ENCODE measurements at regions not wholly inside any gene's neighbourhood (a gene's known extent, or its start where the extent isn't known, plus 50 kb on each side); places are given as distances from the start of the nearest gene placed in this dataset.
"Not testable (repeated sequence)": the region's sequence is repeated elsewhere in the genome, so short reads cannot be mapped to it uniquely, and the experiment has no call there.

DNA sequence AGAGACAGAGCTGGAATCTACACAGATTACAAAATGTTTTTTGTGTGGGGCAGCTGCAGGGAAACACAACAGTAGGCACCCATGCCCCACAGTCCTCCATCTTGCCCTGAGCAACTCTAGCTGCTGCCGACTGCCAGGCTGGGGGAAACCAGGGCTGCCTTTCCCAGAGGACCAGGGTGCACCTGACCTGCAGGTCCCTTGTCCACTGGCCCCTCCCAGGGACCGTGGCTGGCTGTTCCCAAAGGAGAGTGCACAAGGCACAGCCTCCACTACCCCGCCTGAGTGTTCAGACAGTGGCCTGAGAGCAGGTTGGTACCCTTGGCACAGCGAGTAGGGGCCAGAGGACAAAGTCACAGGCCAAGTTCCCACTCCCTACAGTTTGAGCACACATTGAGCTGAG is 181.8 kb downstream of the BARX2 start:
- no peaks in the 10 kb centered on the region for H3K4me1 ChIP-seq (ENCODE audit: control insufficient read depth, insufficient read depth, low read length)
- H3K9me3 ChIP-seq (ENCODE audit: control insufficient read depth, insufficient read depth, low read length): no peaks in the 10 kb centered on the region
- no peaks in the 10 kb centered on the region for H3K36me3 ChIP-seq (ENCODE audit: control insufficient read depth, insufficient read depth, low read length)
- no peak overlapping the region for H3K4me3 ChIP-seq (ENCODE audit: low read depth, low read length)
- H3K9ac ChIP-seq (ENCODE audit: low read depth, low read length): no peak overlapping the region
- no peak overlapping the region for H3K27ac ChIP-seq (ENCODE audit: low read depth, low read length)
- H3K27me3 ChIP-seq (ENCODE audit: control insufficient read depth, insufficient read depth, low read length): no peaks in the 10 kb centered on the region

DNA sequence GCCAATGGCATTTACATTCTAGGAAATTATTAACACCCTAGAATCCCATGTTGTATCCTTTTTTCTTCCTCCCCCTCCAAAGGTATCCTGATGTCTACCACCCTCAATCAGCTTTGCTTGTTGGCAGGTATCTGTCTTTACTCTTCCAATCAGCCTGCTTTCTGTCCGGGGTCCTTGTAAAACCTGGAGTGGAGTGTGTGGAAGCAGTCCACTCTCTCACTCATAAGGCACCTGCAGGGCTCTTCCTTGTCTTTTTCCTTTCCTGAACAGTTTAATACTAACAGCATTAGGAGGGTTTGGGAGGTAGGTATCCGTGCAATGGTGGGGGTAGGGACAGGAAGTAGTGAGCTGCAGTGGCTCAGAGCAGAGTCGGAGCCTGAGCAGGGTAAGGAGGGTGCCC is 193.4 kb downstream of the BARX2 start:
- H3K27me3 ChIP-seq (ENCODE audit: control insufficient read depth, insufficient read depth, low read length): no peaks in the 10 kb centered on the region
- H3K9me3 ChIP-seq (ENCODE audit: control insufficient read depth, insufficient read depth, low read length): peaks cover 7% of the 10 kb centered on the region; the same call in 1 of the 2 replicates
- no peaks in the 10 kb centered on the region for H3K4me1 ChIP-seq (ENCODE audit: control insufficient read depth, insufficient read depth, low read length)
- H3K27ac ChIP-seq (ENCODE audit: low read depth, low read length): no peak overlapping the region
- H3K4me3 ChIP-seq (ENCODE audit: low read depth, low read length): no peak overlapping the region
- H3K9ac ChIP-seq (ENCODE audit: low read depth, low read length): no peak overlapping the region
- no peaks in the 10 kb centered on the region for H3K36me3 ChIP-seq (ENCODE audit: control insufficient read depth, insufficient read depth, low read length)

DNA sequence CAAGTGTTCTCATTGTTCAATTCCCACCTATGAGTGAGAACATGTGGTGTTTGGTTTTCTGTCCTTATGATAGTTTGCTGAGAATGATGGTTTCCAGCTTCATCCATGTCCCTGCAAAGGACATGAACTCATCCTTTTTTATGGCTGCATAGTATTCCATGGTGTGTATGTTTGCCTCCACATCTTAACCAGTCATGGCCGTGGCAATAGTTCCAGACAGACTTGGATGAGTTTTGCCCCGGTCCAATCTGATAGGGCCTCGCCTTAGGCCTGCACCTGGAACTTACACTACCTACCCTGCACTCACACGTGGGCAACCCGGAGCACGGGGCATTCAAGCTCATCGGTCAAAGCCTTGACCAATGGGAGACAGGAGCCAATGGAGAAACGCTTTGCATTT is 197.0 kb downstream of the BARX2 start:
- not testable (repeated sequence) for H3K27me3 ChIP-seq (ENCODE audit: control insufficient read depth, insufficient read depth, low read length); H3K4me3 ChIP-seq (ENCODE audit: low read depth, low read length); H3K4me1 ChIP-seq (ENCODE audit: control insufficient read depth, insufficient read depth, low read length); H3K9me3 ChIP-seq (ENCODE audit: control insufficient read depth, insufficient read depth, low read length); H3K36me3 ChIP-seq (ENCODE audit: control insufficient read depth, insufficient read depth, low read length); H3K27ac ChIP-seq (ENCODE audit: low read depth, low read length); H3K9ac ChIP-seq (ENCODE audit: low read depth, low read length)

DNA sequence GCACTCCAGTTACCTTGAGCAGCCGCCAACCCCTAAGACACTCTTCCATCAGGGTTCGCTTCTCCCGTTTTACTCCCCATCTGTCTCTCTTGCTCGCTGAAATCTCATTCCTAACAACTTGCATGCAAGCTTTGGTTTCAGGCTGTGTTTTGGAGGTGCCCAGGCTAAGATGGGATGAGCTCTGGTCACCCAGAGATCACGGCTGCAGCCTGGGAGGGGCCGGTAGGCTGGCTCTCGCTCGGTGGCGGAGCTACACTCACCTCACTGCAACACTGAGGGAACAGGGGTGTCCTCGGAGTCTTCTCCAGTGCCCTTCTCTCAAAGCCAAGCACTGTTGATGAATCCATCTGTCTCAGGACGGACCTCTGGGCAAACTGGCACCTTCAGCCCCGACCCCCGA is 197.5 kb downstream of the BARX2 start:
- H3K4me3 ChIP-seq (ENCODE audit: low read depth, low read length): no peak overlapping the region
- no peaks in the 10 kb centered on the region for H3K4me1 ChIP-seq (ENCODE audit: control insufficient read depth, insufficient read depth, low read length)
- H3K27ac ChIP-seq (ENCODE audit: low read depth, low read length): no peak overlapping the region
- H3K9ac ChIP-seq (ENCODE audit: low read depth, low read length): no peak overlapping the region
- H3K36me3 ChIP-seq (ENCODE audit: control insufficient read depth, insufficient read depth, low read length): no peaks in the 10 kb centered on the region
- no peaks in the 10 kb centered on the region for H3K27me3 ChIP-seq (ENCODE audit: control insufficient read depth, insufficient read depth, low read length)
- H3K9me3 ChIP-seq (ENCODE audit: control insufficient read depth, insufficient read depth, low read length): peaks cover 7% of the 10 kb centered on the region; the same call in 1 of the 2 replicates

DNA sequence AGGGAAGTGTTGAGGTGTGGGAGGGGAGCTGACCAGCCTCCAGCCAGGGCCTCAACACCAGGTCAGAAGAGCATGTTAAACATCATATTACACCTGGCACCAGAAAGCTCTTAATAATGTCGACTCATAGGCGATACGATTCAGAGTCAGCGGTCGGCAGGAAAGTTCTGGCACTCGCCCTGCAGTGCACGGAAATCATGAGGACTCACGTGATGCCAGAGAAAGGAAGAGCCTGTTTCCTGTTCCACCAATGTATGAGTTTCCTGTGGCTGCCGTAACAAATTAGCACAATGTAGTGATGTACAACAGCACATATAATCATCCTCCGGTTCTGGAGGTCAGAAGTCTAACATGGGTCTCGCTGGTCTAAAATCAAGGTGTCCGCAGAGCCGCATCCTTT is 198.8 kb downstream of the BARX2 start:
- no peak overlapping the region for H3K27ac ChIP-seq (ENCODE audit: low read depth, low read length)

DNA sequence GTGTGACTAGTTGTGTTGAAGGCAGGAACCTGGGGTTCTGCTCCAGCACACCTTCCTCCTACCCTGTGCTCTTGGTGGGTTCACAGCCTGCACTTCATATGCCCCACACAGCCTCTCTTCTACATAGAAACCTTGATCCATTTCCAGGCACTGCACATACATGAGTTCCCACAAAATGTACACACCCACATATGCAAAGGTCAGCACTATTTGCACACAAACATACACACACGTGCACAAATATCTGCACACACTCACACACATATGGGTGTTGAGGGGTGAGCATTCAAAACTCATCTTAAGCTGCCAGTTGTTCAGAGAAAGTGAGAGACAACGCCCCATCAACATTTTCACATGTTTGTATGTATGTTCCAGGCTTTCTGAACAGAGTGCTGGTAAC is 201.0 kb downstream of the BARX2 start:
- no peaks in the 10 kb centered on the region for H3K4me1 ChIP-seq (ENCODE audit: control insufficient read depth, insufficient read depth, low read length)
- H3K27ac ChIP-seq (ENCODE audit: low read depth, low read length): no peak overlapping the region
- H3K9ac ChIP-seq (ENCODE audit: low read depth, low read length): no peak overlapping the region
- H3K27me3 ChIP-seq (ENCODE audit: control insufficient read depth, insufficient read depth, low read length): no peaks in the 10 kb centered on the region
- no peak overlapping the region for H3K4me3 ChIP-seq (ENCODE audit: low read depth, low read length)
- no peaks in the 10 kb centered on the region for H3K9me3 ChIP-seq (ENCODE audit: control insufficient read depth, insufficient read depth, low read length)
- no peaks in the 10 kb centered on the region for H3K36me3 ChIP-seq (ENCODE audit: control insufficient read depth, insufficient read depth, low read length)

More for the DNA sequence above, 198.8 kb downstream of the BARX2 start:
- H3K4me1 ChIP-seq (ENCODE audit: control insufficient read depth, insufficient read depth, low read length): no peaks in the 10 kb centered on the region
- peaks cover 2% of the 10 kb centered on the region; the same call in 1 of the 2 replicates for H3K9me3 ChIP-seq (ENCODE audit: control insufficient read depth, insufficient read depth, low read length)
- no peak overlapping the region for H3K9ac ChIP-seq (ENCODE audit: low read depth, low read length)
- no peaks in the 10 kb centered on the region for H3K27me3 ChIP-seq (ENCODE audit: control insufficient read depth, insufficient read depth, low read length)
- H3K36me3 ChIP-seq (ENCODE audit: control insufficient read depth, insufficient read depth, low read length): no peaks in the 10 kb centered on the region
- no peak overlapping the region for H3K4me3 ChIP-seq (ENCODE audit: low read depth, low read length)

- no peaks in the 10 kb centered on the region for H3K27me3 ChIP-seq (ENCODE audit: control insufficient read depth, insufficient read depth, low read length)
- no peaks in the 10 kb centered on the region for H3K9me3 ChIP-seq (ENCODE audit: control insufficient read depth, insufficient read depth, low read length)
- no peaks in the 10 kb centered on the region for H3K4me1 ChIP-seq (ENCODE audit: control insufficient read depth, insufficient read depth, low read length)
- H3K27ac ChIP-seq (ENCODE audit: low read depth, low read length): no peak overlapping the region
- H3K4me3 ChIP-seq (ENCODE audit: low read depth, low read length): no peak overlapping the region
- H3K9ac ChIP-seq (ENCODE audit: low read depth, low read length): no peak overlapping the region
- H3K36me3 ChIP-seq (ENCODE audit: control insufficient read depth, insufficient read depth, low read length): no peaks in the 10 kb centered on the region
Measured at GRCh38 chr11:129578006-129578405, 202.4 kb downstream of the BARX2 start.

DNA sequence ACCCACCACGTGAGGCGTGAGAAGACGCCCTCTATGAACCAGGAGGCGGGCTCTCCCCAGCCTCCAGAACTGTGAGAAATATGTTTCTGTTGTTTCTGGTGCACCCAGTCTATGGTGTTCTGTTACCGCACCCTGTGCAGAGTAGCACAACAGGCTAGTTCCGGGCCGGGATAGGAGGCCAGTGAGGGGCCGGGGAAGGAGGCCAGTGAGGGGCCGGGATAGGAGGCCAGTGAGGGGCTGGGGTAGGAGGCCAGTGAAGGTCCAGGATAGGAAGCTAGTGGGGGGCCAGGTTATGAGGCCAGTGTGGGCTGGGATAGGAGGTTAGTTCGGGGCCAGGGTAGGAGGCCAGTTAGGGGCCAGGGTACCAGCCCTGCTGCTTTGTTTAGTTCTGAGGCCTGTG is 204.6 kb downstream of the BARX2 start:
- no peaks in the 10 kb centered on the region for H3K36me3 ChIP-seq (ENCODE audit: control insufficient read depth, insufficient read depth, low read length)
- no peaks in the 10 kb centered on the region for H3K9me3 ChIP-seq (ENCODE audit: control insufficient read depth, insufficient read depth, low read length)
- no peak overlapping the region for H3K4me3 ChIP-seq (ENCODE audit: low read depth, low read length)
- H3K4me1 ChIP-seq (ENCODE audit: control insufficient read depth, insufficient read depth, low read length): no peaks in the 10 kb centered on the region
- H3K27ac ChIP-seq (ENCODE audit: low read depth, low read length): no peak overlapping the region
- no peaks in the 10 kb centered on the region for H3K27me3 ChIP-seq (ENCODE audit: control insufficient read depth, insufficient read depth, low read length)
- H3K9ac ChIP-seq (ENCODE audit: low read depth, low read length): no peak overlapping the region

- Histone ChIP-seq H3K4me1 (ENCODE audit: control insufficient read depth, insufficient read depth, low read length) (peaks cover 7% of the 10 kb centered on the region; the same call in 1 of the 2 replicates), H3K9ac (ENCODE audit: low read depth, low read length) (no peak overlapping the region), H3K27ac (ENCODE audit: low read depth, low read length) (no peak overlapping the region), H3K36me3 (ENCODE audit: control insufficient read depth, insufficient read depth, low read length) (no peaks in the 10 kb centered on the region), H3K4me3 (ENCODE audit: low read depth, low read length) (no peak overlapping the region), H3K9me3 (ENCODE audit: control insufficient read depth, insufficient read depth, low read length) (no peaks in the 10 kb centered on the region), H3K27me3 (ENCODE audit: control insufficient read depth, insufficient read depth, low read length) (no peaks in the 10 kb centered on the region)
Measured at GRCh38 chr11:129584316-129584715, 208.7 kb downstream of the BARX2 start.

- Histone ChIP-seq H3K4me3 (ENCODE audit: low read depth, low read length) (no peak overlapping the region), H3K27me3 (ENCODE audit: control insufficient read depth, insufficient read depth, low read length) (no peaks in the 10 kb centered on the region), H3K4me1 (ENCODE audit: control insufficient read depth, insufficient read depth, low read length) (peaks cover 22% of the 10 kb centered on the region), H3K27ac (ENCODE audit: low read depth, low read length) (no peak overlapping the region), H3K9me3 (ENCODE audit: control insufficient read depth, insufficient read depth, low read length) (no peaks in the 10 kb centered on the region), H3K36me3 (ENCODE audit: control insufficient read depth, insufficient read depth, low read length) (no peaks in the 10 kb centered on the region), H3K9ac (ENCODE audit: low read depth, low read length) (no peak overlapping the region)
Measured at GRCh38 chr11:129589190-129589860, 213.7 kb downstream of the BARX2 start.

DNA sequence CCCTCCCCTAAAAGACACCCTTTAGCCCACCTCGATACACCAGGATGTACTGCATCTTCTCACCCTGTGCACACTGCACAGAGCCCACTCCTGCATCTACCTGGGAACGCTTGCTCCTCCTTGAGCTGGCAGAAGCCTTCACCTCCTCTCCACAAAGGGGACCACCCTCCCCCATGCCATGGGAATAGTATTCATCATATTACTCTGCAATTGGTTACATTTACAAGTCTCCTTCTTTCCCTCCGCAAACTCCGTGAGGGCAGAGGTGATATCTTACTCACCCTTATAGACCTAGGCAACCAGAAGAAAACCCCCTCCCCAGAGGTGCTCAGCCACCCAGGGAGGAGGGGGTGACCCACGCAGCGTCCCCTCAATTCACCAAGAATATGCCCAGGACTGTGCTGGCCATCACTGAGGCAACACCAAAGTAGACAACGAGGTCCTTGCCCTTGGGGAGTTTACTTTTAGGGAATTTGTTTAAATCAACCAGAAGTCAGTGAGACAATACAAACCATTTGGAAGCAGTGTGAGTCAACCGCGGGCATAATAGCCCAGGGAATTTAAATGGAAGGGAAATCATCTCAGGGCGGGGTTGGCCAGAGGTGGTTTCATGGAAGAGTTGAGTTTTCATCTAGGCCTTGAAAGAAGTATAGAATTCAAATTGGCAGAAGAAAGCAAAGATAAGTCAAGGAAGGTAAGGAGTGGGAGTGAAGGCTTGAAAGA is 214.5 kb downstream of the BARX2 start:
- H3K9me3 ChIP-seq (ENCODE audit: control insufficient read depth, insufficient read depth, low read length): no peaks in the 10 kb centered on the region
- no peak overlapping the region for H3K4me3 ChIP-seq (ENCODE audit: low read depth, low read length)
- no peaks in the 10 kb centered on the region for H3K36me3 ChIP-seq (ENCODE audit: control insufficient read depth, insufficient read depth, low read length)
- peaks cover 22% of the 10 kb centered on the region for H3K4me1 ChIP-seq (ENCODE audit: control insufficient read depth, insufficient read depth, low read length)
- H3K9ac ChIP-seq (ENCODE audit: low read depth, low read length): no peak overlapping the region
- H3K27me3 ChIP-seq (ENCODE audit: control insufficient read depth, insufficient read depth, low read length): no peaks in the 10 kb centered on the region
- H3K27ac ChIP-seq (ENCODE audit: low read depth, low read length): no peak overlapping the region

Measured in HUES48 (cell line).